K562 (cell line): ENCODE measurements at regions not wholly inside any gene's neighbourhood (a gene's known extent, or its start where the extent isn't known, plus 50 kb on each side); places are given as distances from the start of the nearest gene placed in this dataset.

Source experiments
- CHD7 ChIP-seq: fragments of 200-600 bp; sonication (generic); IDR thresholded peaks from one replicate; pipeline ENCODE4 v1.6.1; 2012; ENCODE audit warnings: mild to moderate bottlenecking, low read depth, low read length, inconsistent platforms
- FOXJ2 ChIP-seq: fragments of 200-800 bp; sonication (Bioruptor generic); IDR thresholded peaks from 2 replicates; pipeline ENCODE4 v1.6.1; 2016; ENCODE audit warnings: missing genetic modification characterization, missing compliant biosample characterization
- STAT5B ChIP-seq: fragments of 250-450 bp; sonication (Bioruptor Pico); IDR thresholded peaks from 2 replicates; pipeline ENCODE4 v1.8.0; 2021; ENCODE audit warnings: mild to moderate bottlenecking, inconsistent platforms

- TF ChIP-seq CHD7 (no peak), STAT5B (CRISPR knock-in tag) (no peak), FOXJ2 (tag) (no peak)
Observed at GRCh38 chr15:94639701-94640100, 408.3 kb downstream of the MCTP2 start (continued).
